Endothelial cell of umbilical vein (primary cell): ENCODE measurements at regions not wholly inside any gene's neighbourhood (a gene's known extent, or its start where the extent isn't known, plus 50 kb on each side); places are given as distances from the start of the nearest gene placed in this dataset.

Source experiments
- BruUV-seq: library from RNA; stranded (reverse); fragments of 400-500 nt; replicated peaks from 2 replicates; lab custom pipeline; 2021; lab: Mats Ljungman, UMichigan
- CTCF ChIA-PET: fragments of 300-600, 350-600 bp; sonication (Branson Sonifier 250); formaldehyde crosslinking; loops from one replicate; lab custom pipeline; 2021; ENCODE audit warnings: antibody characterized with exemption, inconsistent platforms; lab: Charles Lee
- POLR2A ChIA-PET: fragments of 300-600, 350-600 bp; sonication (Branson Sonifier 250); formaldehyde crosslinking; loops from one replicate; lab custom pipeline; 2021; ENCODE audit warnings: antibody characterized with exemption, inconsistent platforms; lab: Charles Lee
- DNase-seq: peaks from one replicate; pipeline ENCODE4 v3.0.0-alpha.2; 2011; ENCODE audit warnings: low read depth, low spot score
- FAIRE-seq: peaks from 2 replicates; lab custom pipeline; 2011; peaks lifted over from hg19 to GRCh38; lab: Jason Lieb, UNC
- H2AFZ ChIP-seq: 2 replicates; pipeline ENCODE4 v1.6.0; 2012; ENCODE audit warnings: low read depth, low read length, control low read depth, inconsistent platforms
- H3K27ac ChIP-seq: 2 replicates; pipeline ENCODE4 v1.5.1; 2011; ENCODE audit warnings: low read depth, mild to moderate bottlenecking, control low read depth, low read length, moderate library complexity; ENCODE audit not compliant: insufficient read depth
- H3K27me3 ChIP-seq, 2 experiments: 2 replicates each; pipeline versions ENCODE4 v1.6.0 to v1.6.1; 2011; ENCODE audit warnings: low read length in 2 of 2, mixed read lengths in 1 of 2; ENCODE audit not compliant: control insufficient read depth in 2 of 2, insufficient read depth in 2 of 2
- H3K36me3 ChIP-seq, 2 experiments: 2 replicates in 1 of 2; 3 replicates in 1 of 2; pipeline ENCODE4 v1.5.1; 2011; ENCODE audit warnings: low read length in 2 of 2, mild to moderate bottlenecking in 1 of 2, moderate library complexity in 1 of 2; ENCODE audit not compliant: control insufficient read depth in 2 of 2, insufficient read depth in 2 of 2; ENCODE audit errors: extremely low read depth in 1 of 2
- H3K4me1 ChIP-seq: 3 replicates; pipeline ENCODE4 v1.5.1; 2011; ENCODE audit warnings: mild to moderate bottlenecking, low read length; ENCODE audit not compliant: control insufficient read depth, insufficient read depth; ENCODE audit errors: extremely low read depth
- H3K4me2 ChIP-seq: 2 replicates; pipeline ENCODE4 v1.6.1; 2011; ENCODE audit warnings: low read length, control low read depth, mixed read lengths; ENCODE audit not compliant: insufficient read depth
- H3K4me3 ChIP-seq, 3 experiments: fragments of 200-600 bp in 1 of 3; sonication (generic), shearing (Covaris generic) in 1 of 3; replicated peaks in 1 of 3; 2 replicates each; pipeline ENCODE4 v1.5.1; 2011 to 2016; ENCODE audit warnings: control low read depth in 3 of 3, low read length in 3 of 3, mild to moderate bottlenecking in 2 of 3, inconsistent platforms in 1 of 3, low read depth in 1 of 3, moderate library complexity in 1 of 3; ENCODE audit not compliant: insufficient read depth in 1 of 3
- H3K79me2 ChIP-seq: 2 replicates; pipeline ENCODE4 v1.6.0; 2012; ENCODE audit warnings: low read length, inconsistent platforms; ENCODE audit not compliant: control insufficient read depth, insufficient read depth
- H3K9ac ChIP-seq: replicated peaks from 2 replicates; pipeline ENCODE3; 2011; ENCODE audit warnings: low read length, control low read depth; ENCODE audit not compliant: insufficient read depth; ENCODE audit errors: extremely low read depth
- H3K9me1 ChIP-seq: replicated peaks from 3 replicates; pipeline ENCODE4 v1.6.0; 2011; ENCODE audit warnings: mild to moderate bottlenecking, low read length; ENCODE audit not compliant: control insufficient read depth, insufficient read depth; ENCODE audit errors: extremely low read depth
- H3K9me3 ChIP-seq: replicated peaks from 2 replicates; pipeline ENCODE4 v1.5.1; 2012; ENCODE audit warnings: low read length, inconsistent platforms; ENCODE audit not compliant: control insufficient read depth, insufficient read depth
- H4K20me1 ChIP-seq: replicated peaks from 2 replicates; pipeline ENCODE3; 2011; ENCODE audit warnings: mild to moderate bottlenecking, low read length; ENCODE audit not compliant: control insufficient read depth, insufficient read depth; ENCODE audit errors: extremely low read depth
- EZH2 ChIP-seq: IDR thresholded peaks from 2 replicates; pipeline ENCODE4 v1.6.1; 2012; ENCODE audit warnings: borderline replicate concordance, low read depth, mild to moderate bottlenecking, moderate library complexity, low read length, inconsistent platforms; ENCODE audit not compliant: severe bottlenecking
- FOS ChIP-seq: IDR thresholded peaks from 2 replicates; pipeline ENCODE4 v1.6.1; 2011; ENCODE audit warnings: mild to moderate bottlenecking, low read length, moderate library complexity, borderline replicate concordance; ENCODE audit not compliant: insufficient read depth
- GATA2 ChIP-seq: IDR thresholded peaks from 2 replicates; pipeline ENCODE4 v1.7.0; 2011; ENCODE audit warnings: low read depth, mild to moderate bottlenecking, moderate library complexity, mixed read lengths, low read length; ENCODE audit not compliant: insufficient read length, insufficient read depth
- JUN ChIP-seq: IDR thresholded peaks from 2 replicates; pipeline ENCODE4 v1.6.1; 2011; ENCODE audit warnings: borderline replicate concordance, low read depth; ENCODE audit not compliant: insufficient read length, insufficient read depth
- MYC ChIP-seq: IDR thresholded peaks from one replicate; pipeline ENCODE4 v1.6.1; 2011; ENCODE audit warnings: mild to moderate bottlenecking, low read depth, low read length
- POLR2A ChIP-seq: IDR thresholded peaks from 2 replicates; pipeline ENCODE4 v1.6.1; 2012; ENCODE audit warnings: low read depth, mild to moderate bottlenecking, control low read depth, low read length
- POLR2AphosphoS5 ChIP-seq: IDR thresholded peaks from 2 replicates; pipeline ENCODE4 v1.6.1; 2012; ENCODE audit warnings: low read depth, mild to moderate bottlenecking, control low read depth, low read length, moderate library complexity; ENCODE audit not compliant: insufficient read depth
- dilution Hi-C: fragments of 300-500 bp; cut with MboI; formaldehyde crosslinking; loops from one replicate; pipeline ENCODE4 v1.15.0; 2019; ENCODE audit warnings: low sequenced_read_pairs; ENCODE audit not compliant: extremely low pct_ligation_motif_present
- intact Hi-C: fragments of 100-400 bp; cut with micrococcal nuclease; formaldehyde crosslinking; loops from one replicate; pipeline ENCODE4 v1.10.0; 2022
- TF ChIP-seq, protein P1 (sequence below): IDR thresholded peaks from 2 replicates; pipeline ENCODE4 v1.6.1; 2011; ENCODE audit not compliant: insufficient read depth, insufficient read length
- TF ChIP-seq, protein P2 (sequence below), 2 donors: IDR thresholded peaks; 1 replicate in 1 of 2; 2 replicates in 1 of 2; pipeline ENCODE4 v1.5.1; 2011; ENCODE audit warnings: low read length in 2 of 2, mild to moderate bottlenecking in 2 of 2, moderate library complexity in 2 of 2, control low read depth in 1 of 2, inconsistent platforms in 1 of 2, low read depth in 1 of 2; ENCODE audit not compliant: insufficient read depth in 1 of 2; ENCODE audit errors: extremely low read depth in 1 of 2

DNA sequence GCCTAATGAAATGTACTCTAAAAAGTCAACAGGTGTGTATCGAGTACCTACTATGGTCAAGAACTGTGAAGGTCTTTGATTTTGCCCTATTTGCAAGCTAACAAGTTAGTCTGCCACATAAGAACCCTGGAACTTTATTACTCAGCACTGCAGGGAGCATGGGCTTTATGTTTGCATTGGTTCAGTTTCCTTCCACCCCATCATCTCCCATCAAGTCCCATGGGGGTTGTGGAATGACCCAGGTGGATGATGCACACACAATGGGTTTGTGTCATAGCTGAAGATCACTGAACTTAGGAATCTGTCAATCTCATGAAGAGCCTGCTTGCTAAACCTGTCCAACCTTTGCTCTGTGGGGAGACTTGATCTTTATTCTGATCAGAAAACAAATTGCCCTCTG, 265.5 kb downstream of the RPRM start:
- TF ChIP-seq, protein P1, sequence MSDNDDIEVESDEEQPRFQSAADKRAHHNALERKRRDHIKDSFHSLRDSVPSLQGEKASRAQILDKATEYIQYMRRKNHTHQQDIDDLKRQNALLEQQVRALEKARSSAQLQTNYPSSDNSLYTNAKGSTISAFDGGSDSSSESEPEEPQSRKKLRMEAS: no peak
- TF ChIP-seq GATA2 (no peak), POLR2AphosphoS5 (no peak), JUN (no peak), EZH2 (no peak), POLR2A (no peak), MYC (no peak), FOS (no peak)
- TF ChIP-seq, protein P2, sequence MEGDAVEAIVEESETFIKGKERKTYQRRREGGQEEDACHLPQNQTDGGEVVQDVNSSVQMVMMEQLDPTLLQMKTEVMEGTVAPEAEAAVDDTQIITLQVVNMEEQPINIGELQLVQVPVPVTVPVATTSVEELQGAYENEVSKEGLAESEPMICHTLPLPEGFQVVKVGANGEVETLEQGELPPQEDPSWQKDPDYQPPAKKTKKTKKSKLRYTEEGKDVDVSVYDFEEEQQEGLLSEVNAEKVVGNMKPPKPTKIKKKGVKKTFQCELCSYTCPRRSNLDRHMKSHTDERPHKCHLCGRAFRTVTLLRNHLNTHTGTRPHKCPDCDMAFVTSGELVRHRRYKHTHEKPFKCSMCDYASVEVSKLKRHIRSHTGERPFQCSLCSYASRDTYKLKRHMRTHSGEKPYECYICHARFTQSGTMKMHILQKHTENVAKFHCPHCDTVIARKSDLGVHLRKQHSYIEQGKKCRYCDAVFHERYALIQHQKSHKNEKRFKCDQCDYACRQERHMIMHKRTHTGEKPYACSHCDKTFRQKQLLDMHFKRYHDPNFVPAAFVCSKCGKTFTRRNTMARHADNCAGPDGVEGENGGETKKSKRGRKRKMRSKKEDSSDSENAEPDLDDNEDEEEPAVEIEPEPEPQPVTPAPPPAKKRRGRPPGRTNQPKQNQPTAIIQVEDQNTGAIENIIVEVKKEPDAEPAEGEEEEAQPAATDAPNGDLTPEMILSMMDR (IDR thresholded peaks at IDR 0.05; ENCODE audit: extremely low read depth in 1 of 2, insufficient read depth in 1 of 2, low read depth in 1 of 2, low read length in 2 of 2): no peak
- ChIA-PET CTCF (no interaction called here), POLR2A (no interaction called here)
- no peak overlapping the region for H3K9ac ChIP-seq
- H2AFZ ChIP-seq: no peak overlapping the region
- H3K27ac ChIP-seq: no peak overlapping the region
- H3K4me3 ChIP-seq: no peak overlapping the region
- intact Hi-C loops (no loop called here), dilution Hi-C loops (no loop called here)
- DNase-seq (no peak), FAIRE-seq (no peak)
- no peaks in the 10 kb centered on the region for H3K9me3 ChIP-seq
- no peaks in the 10 kb centered on the region for H4K20me1 ChIP-seq
- H3K79me2 ChIP-seq: no peaks in the 10 kb centered on the region
- no peaks in the 10 kb centered on the region for H3K9me1 ChIP-seq
- no peaks in the 10 kb centered on the region for H3K36me3 ChIP-seq
- no TSS peak for BruUV-seq
- no peaks in the 10 kb centered on the region for H3K27me3 ChIP-seq
- no peak overlapping the region for H3K4me2 ChIP-seq
- H3K4me1 ChIP-seq: no peaks in the 10 kb centered on the region
